Smooth muscle cell (in vitro differentiated cells): ENCODE measurements at regions not wholly inside any gene's neighbourhood (a gene's known extent, or its start where the extent isn't known, plus 50 kb on each side); places are given as distances from the start of the nearest gene placed in this dataset.
A peak's percentile ranks its signal among the peaks of the same experiment; 100 is the strongest.

ENCODE experiments used
- DNase-seq: peaks from one replicate; lab custom pipeline; 2025; ENCODE audit not compliant: unreplicated experiment; lab: John Stamatoyannopoulos, UW
- H2AFZ ChIP-seq: fragments of 200-600 bp; sonication (generic); 2 replicates; pipeline ENCODE4 v1.6.0; 2016; ENCODE audit warnings: antibody characterized with exemption, low read depth, mild to moderate bottlenecking
- H3F3A ChIP-seq: fragments of 200-600 bp; sonication (generic); 2 replicates; pipeline ENCODE4 v1.6.0; 2017; ENCODE audit warnings: antibody characterized with exemption, low read depth
- H3K27ac ChIP-seq: fragments of 200-600 bp; sonication (generic); 2 replicates; pipeline ENCODE4 v1.5.1; 2016; ENCODE audit warnings: low read depth, mild to moderate bottlenecking
- H3K27me3 ChIP-seq: fragments of 200-600 bp; sonication (generic); 2 replicates; pipeline ENCODE4 v1.6.1; 2016; ENCODE audit warnings: low read depth, mild to moderate bottlenecking
- H3K36me3 ChIP-seq: fragments of 200-600 bp; sonication (generic); 2 replicates; pipeline ENCODE4 v1.5.1; 2016; ENCODE audit warnings: low read depth
- H3K4me1 ChIP-seq: fragments of 200-600 bp; sonication (generic); 2 replicates; pipeline ENCODE4 v1.5.1; 2016; ENCODE audit warnings: low read depth
- H3K4me2 ChIP-seq: fragments of 200-600 bp; sonication (generic); 2 replicates; pipeline ENCODE4 v1.6.0; 2016; ENCODE audit warnings: mild to moderate bottlenecking
- H3K4me3 ChIP-seq: fragments of 200-600 bp; sonication (generic); 2 replicates; pipeline ENCODE4 v1.5.1; 2016; ENCODE audit warnings: mild to moderate bottlenecking
- H3K79me2 ChIP-seq: fragments of 200-600 bp; sonication (generic); 2 replicates; pipeline ENCODE4 v1.6.0; 2016; ENCODE audit warnings: low read depth, mild to moderate bottlenecking
- H3K9ac ChIP-seq: fragments of 200-600 bp; sonication (generic); 2 replicates; pipeline ENCODE4 v1.6.0; 2016; ENCODE audit warnings: low read depth
- H3K9me3 ChIP-seq: fragments of 200-600 bp; sonication (generic); replicated peaks from 2 replicates; pipeline ENCODE4 v1.5.1; 2016; ENCODE audit warnings: low read depth
- H4K20me1 ChIP-seq: fragments of 200-600 bp; sonication (generic); 2 replicates; pipeline ENCODE4 v1.6.0; 2016; ENCODE audit warnings: low read depth
- WGBS: methylation state at CpG from one replicate; pipeline ENCODE4 v1.1.7; 2016; ENCODE audit warnings: low lambda C conversion rate; 5-methylcytosine and 5-hydroxymethylcytosine counted together
- TF ChIP-seq, protein P1 (sequence below): fragments of 200-600 bp; sonication (generic); IDR thresholded peaks from 2 replicates; pipeline ENCODE4 v1.5.1; 2017; ENCODE audit warnings: borderline replicate concordance, mild to moderate bottlenecking, antibody characterized with exemption; ENCODE audit not compliant: insufficient read depth, poor library complexity, severe bottlenecking

DNA sequence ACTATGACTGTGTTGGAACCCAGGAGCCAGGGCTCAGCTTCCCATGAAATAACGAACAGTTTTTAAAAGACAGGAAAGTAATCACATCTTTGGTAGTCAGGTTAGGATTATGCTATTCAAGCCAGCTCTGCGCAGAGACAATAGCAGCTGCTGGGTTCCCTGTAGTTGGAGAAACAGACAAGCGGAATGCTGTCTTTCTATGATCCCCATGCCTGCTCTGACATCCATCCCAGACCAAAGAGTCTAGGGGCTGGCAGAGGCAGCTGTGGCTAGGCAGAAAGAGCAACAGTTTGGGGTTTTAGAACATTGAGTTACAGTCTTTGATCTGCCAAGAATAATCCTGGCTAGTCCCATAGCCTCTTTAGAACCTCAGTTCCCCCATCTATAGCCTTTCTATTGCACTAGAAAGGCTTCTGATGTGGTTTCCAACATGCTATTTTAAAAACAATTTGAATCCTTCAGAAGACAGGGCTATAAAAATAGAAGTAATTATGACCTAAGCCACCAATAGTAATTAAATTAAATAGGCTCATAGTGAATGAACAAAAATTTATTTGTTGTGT, 146.8 kb downstream of the MTX2 start:
- H3K79me2 ChIP-seq, result no peaks in the 10 kb centered on the region
- H3K27ac ChIP-seq, result no peak overlapping the region
- no peaks in the 10 kb centered on the region for H4K20me1 ChIP-seq
- no peak overlapping the region for H3K9ac ChIP-seq
- H3K4me1 ChIP-seq, result peaks cover 16% of the 10 kb centered on the region
- H3K4me2 ChIP-seq, result no peak overlapping the region
- no peak overlapping the region for H2AFZ ChIP-seq
- no peaks in the 10 kb centered on the region for H3K36me3 ChIP-seq
- no peaks in the 10 kb centered on the region for H3K9me3 ChIP-seq
- WGBS, result 71% methylated on average over 3 of the region's 3 CpGs
- H3K4me3 ChIP-seq, result no peak overlapping the region
- DNase-seq, result no peak
- H3K27me3 ChIP-seq, result no peaks in the 10 kb centered on the region
- TF ChIP-seq, protein P1, sequence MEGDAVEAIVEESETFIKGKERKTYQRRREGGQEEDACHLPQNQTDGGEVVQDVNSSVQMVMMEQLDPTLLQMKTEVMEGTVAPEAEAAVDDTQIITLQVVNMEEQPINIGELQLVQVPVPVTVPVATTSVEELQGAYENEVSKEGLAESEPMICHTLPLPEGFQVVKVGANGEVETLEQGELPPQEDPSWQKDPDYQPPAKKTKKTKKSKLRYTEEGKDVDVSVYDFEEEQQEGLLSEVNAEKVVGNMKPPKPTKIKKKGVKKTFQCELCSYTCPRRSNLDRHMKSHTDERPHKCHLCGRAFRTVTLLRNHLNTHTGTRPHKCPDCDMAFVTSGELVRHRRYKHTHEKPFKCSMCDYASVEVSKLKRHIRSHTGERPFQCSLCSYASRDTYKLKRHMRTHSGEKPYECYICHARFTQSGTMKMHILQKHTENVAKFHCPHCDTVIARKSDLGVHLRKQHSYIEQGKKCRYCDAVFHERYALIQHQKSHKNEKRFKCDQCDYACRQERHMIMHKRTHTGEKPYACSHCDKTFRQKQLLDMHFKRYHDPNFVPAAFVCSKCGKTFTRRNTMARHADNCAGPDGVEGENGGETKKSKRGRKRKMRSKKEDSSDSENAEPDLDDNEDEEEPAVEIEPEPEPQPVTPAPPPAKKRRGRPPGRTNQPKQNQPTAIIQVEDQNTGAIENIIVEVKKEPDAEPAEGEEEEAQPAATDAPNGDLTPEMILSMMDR, result no peak
- H3F3A ChIP-seq, result no peaks in the 10 kb centered on the region

DNA sequence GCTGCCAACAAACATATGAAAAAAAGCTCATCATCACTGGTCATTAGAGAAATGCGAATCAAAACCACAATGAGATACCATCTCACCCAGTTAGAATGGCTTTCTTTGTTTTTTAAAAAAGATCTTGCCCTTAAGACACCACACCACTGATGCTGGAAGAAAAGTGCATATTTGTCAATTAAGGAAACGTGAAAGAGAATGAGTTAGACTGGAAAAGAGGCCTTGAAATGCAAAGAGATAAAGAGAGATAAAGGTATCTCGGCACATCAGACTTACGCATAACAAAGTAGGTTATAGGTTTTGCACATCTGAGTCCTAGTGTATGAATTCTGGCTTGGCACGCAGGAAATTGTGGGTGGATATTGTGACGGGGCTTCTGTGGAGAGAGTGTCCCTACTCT, 149.5 kb downstream of the MTX2 start:
- Histone ChIP-seq H3K4me1 (peaks cover 21% of the 10 kb centered on the region), H3K36me3 (no peaks in the 10 kb centered on the region), H2AFZ (peak overlapping the region; percentile 68), H3K79me2 (no peaks in the 10 kb centered on the region), H3K4me2 (peak overlapping the region; percentile 51), H3F3A (no peaks in the 10 kb centered on the region), H4K20me1 (no peaks in the 10 kb centered on the region), H3K27ac (peak overlapping the region; percentile 97), H3K27me3 (no peaks in the 10 kb centered on the region), H3K9ac (peak overlapping the region; percentile 74), H3K9me3 (no peaks in the 10 kb centered on the region), H3K4me3 (no peak overlapping the region)
- TF ChIP-seq, protein P1, result no peak
- WGBS, result 59% methylated on average over 6 of the region's 6 CpGs
- DNase-seq, result no peak

DNA sequence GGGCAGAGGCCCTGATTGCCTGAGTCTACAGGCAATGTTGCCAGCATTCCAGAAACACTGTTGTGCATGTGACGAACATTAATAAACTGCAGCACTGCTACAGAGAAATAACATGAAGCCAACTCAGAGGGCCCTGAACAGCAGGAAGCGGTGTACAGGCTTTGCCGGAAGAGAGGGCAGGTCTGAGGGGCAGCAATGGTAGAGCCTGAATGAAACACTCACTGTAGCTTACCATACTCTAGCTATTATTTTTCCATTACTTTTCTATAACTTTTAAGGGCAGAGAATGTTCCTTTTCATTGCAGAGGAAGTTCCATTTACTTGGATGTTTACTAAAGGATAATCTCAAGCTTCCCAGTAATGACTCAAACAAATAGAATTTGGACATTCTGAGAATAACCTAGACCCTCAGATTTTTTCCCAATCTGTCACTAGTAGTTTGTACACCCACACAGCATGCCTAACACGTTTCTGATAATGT, 150.4 kb downstream of the MTX2 start:
- TF ChIP-seq, protein P1, result no peak
- Histone ChIP-seq H3K27ac (peak overlapping the region; percentile 97), H3K4me3 (no peak overlapping the region), H3K79me2 (no peaks in the 10 kb centered on the region), H3K9ac (peak overlapping the region; percentile 74), H3F3A (no peaks in the 10 kb centered on the region), H3K27me3 (no peaks in the 10 kb centered on the region), H2AFZ (peak overlapping the region; percentile 42), H3K9me3 (no peaks in the 10 kb centered on the region), H3K4me2 (peak overlapping the region; percentile 51), H3K36me3 (no peaks in the 10 kb centered on the region), H4K20me1 (no peaks in the 10 kb centered on the region), H3K4me1 (peaks cover 24% of the 10 kb centered on the region)
- 18% methylated on average over 4 of the region's 4 CpGs for WGBS
- no peak for DNase-seq
